A673 (cell line): ENCODE measurements at regions not wholly inside any gene's neighbourhood (a gene's known extent, or its start where the extent isn't known, plus 50 kb on each side); places are given as distances from the start of the nearest gene placed in this dataset.

ENCODE experiments used
- CTCF ChIP-seq: fragments of 300-800, 200-600 bp; sonication (generic); conservative IDR thresholded peaks from 2 replicates; pipeline ENCODE4 v1.5.1; 2017; ENCODE audit warnings: low read depth, mild to moderate bottlenecking, antibody characterized with exemption, low read length, moderate library complexity, mixed read lengths
- EZH2 ChIP-seq: fragments of 200-600 bp; sonication (generic); IDR thresholded peaks from 2 replicates; pipeline ENCODE4 v1.6.1; 2017; ENCODE audit warnings: borderline replicate concordance, low read depth, mild to moderate bottlenecking, mixed read lengths, antibody characterized with exemption, low read length; ENCODE audit not compliant: poor library complexity, severe bottlenecking

GRCh38 chr10:52419281-52419680 is 105.2 kb downstream of the DKK1 start:
- TF ChIP-seq CTCF: no peak
- no peak for TF ChIP-seq EZH2
